ENCODE measurements at regions not wholly inside any gene's neighbourhood (a gene's known extent, or its start where the extent isn't known, plus 50 kb on each side); places are given as distances from the start of the nearest gene placed in this dataset.

DNA sequence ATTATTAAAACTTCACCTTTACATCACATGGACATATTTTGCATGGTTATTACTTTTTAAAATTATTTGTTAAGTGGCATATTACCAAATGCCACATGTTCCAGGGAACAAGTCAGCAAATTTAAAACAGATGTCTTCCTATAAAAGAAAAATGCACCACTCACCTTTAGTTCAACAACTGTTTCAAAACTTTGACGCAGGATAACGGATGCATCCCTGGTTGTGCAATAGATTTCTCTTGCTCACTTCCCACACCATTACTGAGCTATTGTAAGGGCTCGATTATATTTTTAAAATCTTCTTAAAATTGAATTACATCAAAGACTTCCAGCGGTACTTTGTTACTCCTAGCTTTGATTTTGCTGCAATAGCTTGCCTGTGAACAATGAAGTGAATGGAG, 93.0 kb upstream of the ARHGAP24 start:
- H3K27me3 ChIP-seq (ENCODE audit: insufficient read depth, low read length), result no peaks in the 10 kb centered on the region
- no peaks in the 10 kb centered on the region for H4K20me1 ChIP-seq (ENCODE audit: insufficient read depth, low read length)
- no peak overlapping the region for H3K4me2 ChIP-seq (ENCODE audit: low read length)
- no peak overlapping the region for H2AFZ ChIP-seq (ENCODE audit: low read length)
- TF ChIP-seq EZH2 (IDR thresholded peaks at IDR 0.05; ENCODE audit: borderline replicate concordance, low read length), result no peak
- TF ChIP-seq, protein P1, sequence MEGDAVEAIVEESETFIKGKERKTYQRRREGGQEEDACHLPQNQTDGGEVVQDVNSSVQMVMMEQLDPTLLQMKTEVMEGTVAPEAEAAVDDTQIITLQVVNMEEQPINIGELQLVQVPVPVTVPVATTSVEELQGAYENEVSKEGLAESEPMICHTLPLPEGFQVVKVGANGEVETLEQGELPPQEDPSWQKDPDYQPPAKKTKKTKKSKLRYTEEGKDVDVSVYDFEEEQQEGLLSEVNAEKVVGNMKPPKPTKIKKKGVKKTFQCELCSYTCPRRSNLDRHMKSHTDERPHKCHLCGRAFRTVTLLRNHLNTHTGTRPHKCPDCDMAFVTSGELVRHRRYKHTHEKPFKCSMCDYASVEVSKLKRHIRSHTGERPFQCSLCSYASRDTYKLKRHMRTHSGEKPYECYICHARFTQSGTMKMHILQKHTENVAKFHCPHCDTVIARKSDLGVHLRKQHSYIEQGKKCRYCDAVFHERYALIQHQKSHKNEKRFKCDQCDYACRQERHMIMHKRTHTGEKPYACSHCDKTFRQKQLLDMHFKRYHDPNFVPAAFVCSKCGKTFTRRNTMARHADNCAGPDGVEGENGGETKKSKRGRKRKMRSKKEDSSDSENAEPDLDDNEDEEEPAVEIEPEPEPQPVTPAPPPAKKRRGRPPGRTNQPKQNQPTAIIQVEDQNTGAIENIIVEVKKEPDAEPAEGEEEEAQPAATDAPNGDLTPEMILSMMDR (IDR thresholded peaks at IDR 0.05; ENCODE audit: low read length), result no peak
- H3K9me2 ChIP-seq (ENCODE audit: low read depth, low read length), result no peaks in the 10 kb centered on the region
- H3K79me2 ChIP-seq (ENCODE audit: insufficient read depth, low read length), result no peaks in the 10 kb centered on the region
- no peaks in the 10 kb centered on the region for H3K4me1 ChIP-seq (ENCODE audit: insufficient read depth, low read length, severe bottlenecking)
- no peaks in the 10 kb centered on the region for H3F3A ChIP-seq (ENCODE audit: insufficient read depth, low read length)
- H3K9me3 ChIP-seq (ENCODE audit: low read length), result no peaks in the 10 kb centered on the region
- no peak overlapping the region for H3K27ac ChIP-seq (ENCODE audit: low read depth, low read length, poor library complexity, severe bottlenecking)
- H3K36me3 ChIP-seq (ENCODE audit: insufficient read depth, low read length), result no peaks in the 10 kb centered on the region
- no peak overlapping the region for H3K4me3 ChIP-seq (ENCODE audit: low read depth, low read length, poor library complexity, severe bottlenecking)
- no peak overlapping the region for H3K9ac ChIP-seq (ENCODE audit: low read length)

DNA sequence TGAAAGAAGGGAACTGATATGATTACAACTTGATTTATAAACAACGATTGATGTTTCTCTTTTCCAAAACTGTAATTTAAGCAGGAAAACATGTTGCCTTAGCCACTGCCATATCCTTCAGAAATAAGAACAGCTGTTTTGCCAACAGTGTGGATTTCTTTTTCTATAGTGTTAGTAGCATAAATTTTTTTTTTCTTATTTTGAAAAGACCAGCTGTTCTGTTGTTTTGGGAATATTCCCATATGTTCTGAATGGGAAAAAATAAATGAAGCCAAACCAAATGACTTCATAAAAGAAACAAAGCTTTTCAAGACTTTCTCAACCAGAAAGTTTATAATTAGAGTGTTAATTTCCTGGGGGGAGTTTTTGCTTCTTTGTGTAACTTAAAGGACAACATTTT, 83.9 kb upstream of the ARHGAP24 start:
- Histone ChIP-seq H3K9me2 (ENCODE audit: low read depth, low read length) (no peaks in the 10 kb centered on the region), H3K9me3 (ENCODE audit: low read length) (peaks cover 4% of the 10 kb centered on the region; the same call in 1 of the 2 replicates), H3K4me1 (ENCODE audit: insufficient read depth, low read length, severe bottlenecking) (peaks cover 17% of the 10 kb centered on the region), H3K4me2 (ENCODE audit: low read length) (no peak overlapping the region), H3F3A (ENCODE audit: insufficient read depth, low read length) (no peaks in the 10 kb centered on the region), H3K79me2 (ENCODE audit: insufficient read depth, low read length) (no peaks in the 10 kb centered on the region), H3K27me3 (ENCODE audit: insufficient read depth, low read length) (no peaks in the 10 kb centered on the region), H3K9ac (ENCODE audit: low read length) (no peak overlapping the region), H3K4me3 (ENCODE audit: low read depth, low read length, poor library complexity, severe bottlenecking) (no peak overlapping the region), H4K20me1 (ENCODE audit: insufficient read depth, low read length) (no peaks in the 10 kb centered on the region), H2AFZ (ENCODE audit: low read length) (no peak overlapping the region), H3K36me3 (ENCODE audit: insufficient read depth, low read length) (no peaks in the 10 kb centered on the region), H3K27ac (ENCODE audit: low read depth, low read length, poor library complexity, severe bottlenecking) (no peak overlapping the region)
- TF ChIP-seq, protein P1 (IDR thresholded peaks at IDR 0.05; ENCODE audit: low read length), result no peak
- no peak for TF ChIP-seq EZH2 (IDR thresholded peaks at IDR 0.05; ENCODE audit: borderline replicate concordance, low read length)

DNA sequence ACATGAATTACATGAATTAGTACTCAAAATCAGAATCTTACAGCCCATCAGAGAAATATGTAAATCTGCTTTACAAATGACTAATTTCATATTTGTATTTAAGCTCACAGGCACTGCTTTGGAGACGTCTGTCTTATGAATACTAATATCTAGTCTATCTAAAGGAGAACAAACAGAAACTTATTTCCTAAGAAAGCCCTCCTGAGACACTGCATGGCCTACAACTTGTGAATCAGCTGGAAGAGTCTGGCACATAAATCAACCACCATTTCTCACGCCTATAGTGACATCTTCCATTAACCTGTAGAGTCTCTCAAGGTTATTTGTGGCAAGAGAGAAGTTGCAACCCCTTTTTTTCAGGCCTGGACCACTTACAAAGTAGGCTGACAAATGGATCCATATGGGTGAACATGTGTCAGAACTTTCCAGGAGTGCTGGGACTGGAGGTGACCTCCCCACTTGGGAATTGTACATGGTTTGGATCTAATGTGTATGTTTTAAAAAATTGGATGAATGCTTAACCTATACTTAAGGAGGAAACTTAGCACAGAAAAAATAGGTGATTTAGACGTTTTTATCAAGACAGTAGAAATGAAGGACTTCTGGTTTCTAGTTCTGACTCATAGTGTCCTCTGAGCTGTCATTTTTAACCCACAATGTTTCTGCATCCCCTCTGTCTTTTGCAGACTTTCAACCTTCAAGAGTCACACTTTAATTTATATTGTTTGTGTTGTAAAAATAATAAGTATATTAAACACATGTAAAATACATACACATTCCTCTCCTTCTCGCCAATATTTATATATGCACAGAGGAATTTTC, 83.2 kb upstream of the ARHGAP24 start:
- no peak overlapping the region for H3K4me3 ChIP-seq (ENCODE audit: low read depth, low read length, poor library complexity, severe bottlenecking)
- no peak overlapping the region for H3K4me2 ChIP-seq (ENCODE audit: low read length)
- H4K20me1 ChIP-seq (ENCODE audit: insufficient read depth, low read length), result no peaks in the 10 kb centered on the region
- H3K4me1 ChIP-seq (ENCODE audit: insufficient read depth, low read length, severe bottlenecking), result peaks cover 17% of the 10 kb centered on the region
- no peaks in the 10 kb centered on the region for H3K9me2 ChIP-seq (ENCODE audit: low read depth, low read length)
- no peaks in the 10 kb centered on the region for H3K36me3 ChIP-seq (ENCODE audit: insufficient read depth, low read length)
- no peak overlapping the region for H3K9ac ChIP-seq (ENCODE audit: low read length)
- H3K27ac ChIP-seq (ENCODE audit: low read depth, low read length, poor library complexity, severe bottlenecking), result no peak overlapping the region
- peaks cover 4% of the 10 kb centered on the region; the same call in 1 of the 2 replicates for H3K9me3 ChIP-seq (ENCODE audit: low read length)
- no peak for TF ChIP-seq EZH2 (IDR thresholded peaks at IDR 0.05; ENCODE audit: borderline replicate concordance, low read length)
- TF ChIP-seq, protein P1 (IDR thresholded peaks at IDR 0.05; ENCODE audit: low read length), result no peak
- no peaks in the 10 kb centered on the region for H3K79me2 ChIP-seq (ENCODE audit: insufficient read depth, low read length)
- H3F3A ChIP-seq (ENCODE audit: insufficient read depth, low read length), result no peaks in the 10 kb centered on the region
- no peak overlapping the region for H2AFZ ChIP-seq (ENCODE audit: low read length)
- no peaks in the 10 kb centered on the region for H3K27me3 ChIP-seq (ENCODE audit: insufficient read depth, low read length)
